SK-N-SH (cell line): ENCODE measurements at regions not wholly inside any gene's neighbourhood (a gene's known extent, or its start where the extent isn't known, plus 50 kb on each side); places are given as distances from the start of the nearest gene placed in this dataset.

Experiments used
- CTCF ChIA-PET: fragments of 300-600, 350-600 bp; formaldehyde crosslinking; extraction: SDS; loops from one replicate; lab custom pipeline; 2021; lab: Yijun Ruan, JAX
- POLR2A ChIA-PET: fragments of 350-600 bp; sonication (Branson Sonifier 250); formaldehyde crosslinking; extraction: SDS; loops from one replicate; lab custom pipeline; 2020; ENCODE audit warnings: antibody characterized with exemption, inconsistent platforms; lab: Yijun Ruan, JAX
- DNase-seq: peaks from one replicate; pipeline ENCODE4 v3.0.0; 2012
- H2AFZ ChIP-seq: fragments of 200-600 bp; sonication (generic); 2 replicates; pipeline ENCODE4 v1.8.1; 2016; ENCODE audit warnings: antibody characterized with exemption, mild to moderate bottlenecking, low read depth
- H3F3A ChIP-seq: fragments of 200-600 bp; sonication (generic); replicated peaks from 2 replicates; pipeline ENCODE3; 2016; ENCODE audit warnings: antibody characterized with exemption, mild to moderate bottlenecking; ENCODE audit not compliant: insufficient read depth
- H3K27ac ChIP-seq, 2 experiments: fragments of 200-500 bp in 1 of 2; fragments of 200-600 bp in 1 of 2; sonication (Bioruptor generic) in 1 of 2; sonication (generic), shearing (Covaris generic) in 1 of 2; 2 replicates each; pipeline versions ENCODE4 v1.5.1 to v1.6.1; 2014 to 2016; ENCODE audit warnings: low read depth in 2 of 2, inconsistent platforms in 1 of 2, low read length in 1 of 2, mild to moderate bottlenecking in 1 of 2, mixed read lengths in 1 of 2
- H3K27me3 ChIP-seq: fragments of 200-600 bp; sonication (generic), shearing (Covaris generic); 2 replicates; pipeline ENCODE4 v1.6.1; 2016; ENCODE audit warnings: mixed run types; ENCODE audit not compliant: insufficient read depth
- H3K36me3 ChIP-seq, 2 experiments: fragments of 200-500 bp in 1 of 2; fragments of 200-600 bp in 1 of 2; sonication (Bioruptor generic) in 1 of 2; sonication (generic) in 1 of 2; replicated peaks in 1 of 2; 2 replicates each; pipeline versions ENCODE3 to v1.5.1; 2014 to 2016; ENCODE audit warnings: low read length in 1 of 2, mild to moderate bottlenecking in 1 of 2; ENCODE audit not compliant: insufficient read depth in 2 of 2, control insufficient read depth in 1 of 2
- H3K4me1 ChIP-seq, 2 experiments: fragments of 200-500 bp in 1 of 2; fragments of 200-600 bp in 1 of 2; sonication (Bioruptor generic) in 1 of 2; sonication (generic), shearing (Covaris generic) in 1 of 2; 2 replicates each; pipeline versions ENCODE4 v1.5.1 to v1.6.1; 2014 to 2016; ENCODE audit warnings: low read depth in 1 of 2, low read length in 1 of 2, mixed run types in 1 of 2; ENCODE audit not compliant: insufficient read depth in 2 of 2, control insufficient read depth in 1 of 2
- H3K4me2 ChIP-seq: fragments of 200-600 bp; sonication (generic), shearing (Covaris generic); 2 replicates; pipeline ENCODE4 v1.6.1; 2017; ENCODE audit warnings: mixed run types
- H3K4me3 ChIP-seq, 2 experiments: fragments of 200-500 bp in 1 of 2; fragments of 200-600 bp in 1 of 2; sonication (Bioruptor generic) in 1 of 2; sonication (generic), shearing (Covaris generic) in 1 of 2; 2 replicates each; pipeline versions ENCODE4 v1.5.1 to v1.8.1; 2014 to 2016; ENCODE audit warnings: low read depth in 2 of 2, inconsistent platforms in 1 of 2, low read length in 1 of 2, mild to moderate bottlenecking in 1 of 2, mixed read lengths in 1 of 2, moderate library complexity in 1 of 2
- H3K79me2 ChIP-seq: fragments of 200-600 bp; sonication (generic); 2 replicates; pipeline ENCODE4 v1.8.1; 2017; ENCODE audit warnings: mild to moderate bottlenecking; ENCODE audit not compliant: insufficient read depth
- H3K9ac ChIP-seq: fragments of 200-600 bp; sonication (generic); 2 replicates; pipeline ENCODE4 v1.6.1; 2017; ENCODE audit warnings: mixed run types
- H3K9me2 ChIP-seq: fragments of 200-600 bp; sonication (generic); 2 replicates; pipeline ENCODE4 v1.6.1; 2017; ENCODE audit warnings: mixed run types
- H3K9me3 ChIP-seq: fragments of 200-600 bp; sonication (generic); 2 replicates; pipeline ENCODE4 v1.6.1; 2017; ENCODE audit warnings: mixed run types, mild to moderate bottlenecking, moderate library complexity
- H4K20me1 ChIP-seq: fragments of 200-600 bp; sonication (generic); 2 replicates; pipeline ENCODE4 v1.6.1; 2017; ENCODE audit warnings: mild to moderate bottlenecking, mixed run types; ENCODE audit not compliant: insufficient read depth
- CHD2 ChIP-seq: fragments of 150-350 bp; IDR thresholded peaks from 2 replicates; pipeline ENCODE4 v1.6.1; 2018; ENCODE audit warnings: low read length; ENCODE audit not compliant: partially characterized antibody
- ELF1 ChIP-seq: IDR thresholded peaks from 2 replicates; pipeline ENCODE4 v1.4.0; 2012
- EP300 ChIP-seq, 2 experiments: IDR thresholded peaks; 2 replicates each; pipeline versions ENCODE4 v1.4.0 to v1.6.1; 2012; ENCODE audit warnings: borderline replicate concordance in 1 of 2, low read depth in 1 of 2, low read length in 1 of 2
- FOSL2 ChIP-seq: IDR thresholded peaks from 2 replicates; pipeline ENCODE4 v1.4.0; 2012; ENCODE audit warnings: low read depth, mild to moderate bottlenecking, moderate library complexity, borderline replicate concordance
- FOXM1 ChIP-seq: IDR thresholded peaks from 2 replicates; pipeline ENCODE4 v1.4.0; 2012; ENCODE audit warnings: low read depth, mild to moderate bottlenecking
- GABPA ChIP-seq: IDR thresholded peaks from 2 replicates; pipeline ENCODE4 v1.4.0; 2012; ENCODE audit warnings: low read depth, mild to moderate bottlenecking
- GATA2 ChIP-seq: sonication (generic); formaldehyde crosslinking; IDR thresholded peaks from 2 replicates; pipeline ENCODE4 v1.5.0; 2020; ENCODE audit warnings: mild to moderate bottlenecking, missing genetic modification reagents
- JUND ChIP-seq: IDR thresholded peaks from 2 replicates; pipeline ENCODE4 v1.4.0; 2012
- NFIC ChIP-seq: IDR thresholded peaks from 2 replicates; pipeline ENCODE4 v1.4.0; 2012; ENCODE audit warnings: borderline replicate concordance
- POLR2AphosphoS5 ChIP-seq: IDR thresholded peaks from 2 replicates; pipeline ENCODE4 v1.6.1; 2012; ENCODE audit warnings: low read depth, low read length
- SMC3 ChIP-seq: IDR thresholded peaks from 2 replicates; pipeline ENCODE4 v1.6.1; 2012; ENCODE audit warnings: low read depth, low read length, improper control_type of control experiment
- TAF1 ChIP-seq: IDR thresholded peaks from 2 replicates; pipeline ENCODE4 v1.6.1; 2012; ENCODE audit warnings: low read depth, mild to moderate bottlenecking, low read length, moderate library complexity, borderline replicate concordance
- TCF12 ChIP-seq: IDR thresholded peaks from 2 replicates; pipeline ENCODE4 v1.4.0; 2012
- TEAD4 ChIP-seq: IDR thresholded peaks from 2 replicates; pipeline ENCODE4 v1.4.0; 2012; ENCODE audit warnings: mild to moderate bottlenecking, borderline replicate concordance; ENCODE audit not compliant: insufficient read depth
- WGBS: methylation state at CpG from one replicate; pipeline ENCODE4 v1.1.6; 2017; ENCODE audit warnings: low lambda C conversion rate; 5-methylcytosine and 5-hydroxymethylcytosine counted together
- TF ChIP-seq, protein P1 (sequence below): IDR thresholded peaks from 2 replicates; pipeline ENCODE4 v1.4.0; 2012; ENCODE audit warnings: low read depth, borderline replicate concordance
- TF ChIP-seq, protein P2 (sequence below): fragments of 200-600 bp; sonication (generic); IDR thresholded peaks from 2 replicates; pipeline ENCODE4 v1.6.1; 2017; ENCODE audit warnings: antibody characterized with exemption, mild to moderate bottlenecking, moderate library complexity

- Histone ChIP-seq H3K4me2 (peak overlapping the region; percentile 22), H3K9me2 (no peaks in the 10 kb centered on the region), H3K27me3 (no peaks in the 10 kb centered on the region), H3K9ac (peak overlapping the region; percentile 21; the same call in 1 of the 2 replicates), H3K27ac (peak overlapping the region; percentile 5 to 54; a peak in 3 of 4 replicates), H3K4me1 (peaks cover 8 to 13% of the 10 kb centered on the region in 2 experiments; a peak in 3 of 4 replicates), H4K20me1 (no peaks in the 10 kb centered on the region), H3F3A (peaks cover 12% of the 10 kb centered on the region), H3K9me3 (no peaks in the 10 kb centered on the region), H3K79me2 (no peaks in the 10 kb centered on the region), H3K36me3 (no peaks in the 10 kb centered on the region), H3K4me3 (no peak overlapping the region), H2AFZ (no peak overlapping the region; the same call in 1 of the 2 replicates)
- ChIA-PET POLR2A (no interaction called here), CTCF (interaction anchor here (0.7 to 2.4 kb wide), 6 partner anchors 9 to 48 kb away, joined by 3 to 16 read pairs (median 4); no protein-coding TSS in a partner anchor)
- WGBS = 67% methylated on average over 2 of the region's 2 CpGs
- peak; percentile 32; the same call in 1 of the 2 replicates for TF ChIP-seq FOSL2
- TF ChIP-seq NFIC = peak; percentile 25; the same call in 1 of the 2 replicates
- TF ChIP-seq TCF12 = peak; percentile 25; the same call in 1 of the 2 replicates
- no peak for TF ChIP-seq CHD2
- peak; percentile 32; the same call in 1 of the 2 replicates for TF ChIP-seq JUND
- TF ChIP-seq TEAD4 = peak; percentile 38; the same call in 1 of the 2 replicates
- TF ChIP-seq TAF1 = no peak
- TF ChIP-seq, protein P1, sequence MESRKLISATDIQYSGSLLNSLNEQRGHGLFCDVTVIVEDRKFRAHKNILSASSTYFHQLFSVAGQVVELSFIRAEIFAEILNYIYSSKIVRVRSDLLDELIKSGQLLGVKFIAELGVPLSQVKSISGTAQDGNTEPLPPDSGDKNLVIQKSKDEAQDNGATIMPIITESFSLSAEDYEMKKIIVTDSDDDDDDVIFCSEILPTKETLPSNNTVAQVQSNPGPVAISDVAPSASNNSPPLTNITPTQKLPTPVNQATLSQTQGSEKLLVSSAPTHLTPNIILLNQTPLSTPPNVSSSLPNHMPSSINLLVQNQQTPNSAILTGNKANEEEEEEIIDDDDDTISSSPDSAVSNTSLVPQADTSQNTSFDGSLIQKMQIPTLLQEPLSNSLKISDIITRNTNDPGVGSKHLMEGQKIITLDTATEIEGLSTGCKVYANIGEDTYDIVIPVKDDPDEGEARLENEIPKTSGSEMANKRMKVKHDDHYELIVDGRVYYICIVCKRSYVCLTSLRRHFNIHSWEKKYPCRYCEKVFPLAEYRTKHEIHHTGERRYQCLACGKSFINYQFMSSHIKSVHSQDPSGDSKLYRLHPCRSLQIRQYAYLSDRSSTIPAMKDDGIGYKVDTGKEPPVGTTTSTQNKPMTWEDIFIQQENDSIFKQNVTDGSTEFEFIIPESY = no peak
- no peak for DNase-seq
Observed at GRCh38 chr1:209375671-209376365, 207.7 kb upstream of the CAMK1G start.

DNA sequence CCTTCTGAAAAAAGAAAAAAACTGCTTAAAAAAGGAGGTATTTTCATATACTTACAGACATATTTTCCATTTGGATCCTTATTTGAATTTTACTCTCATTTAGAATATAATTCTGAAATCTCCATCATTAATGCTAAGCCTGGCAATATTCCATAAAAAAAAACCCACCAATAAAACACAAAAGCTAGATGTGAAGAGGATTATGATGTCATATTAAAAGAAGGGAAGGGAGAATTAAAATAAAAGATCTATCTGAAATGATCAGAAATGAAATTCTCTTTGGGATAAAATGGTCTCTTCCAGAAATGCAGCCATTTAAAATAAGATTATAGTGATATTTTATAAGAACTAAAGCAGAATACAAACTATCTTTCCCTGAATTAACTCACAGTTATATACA lies 206.7 kb upstream of the CAMK1G start:
- TF ChIP-seq, protein P2, sequence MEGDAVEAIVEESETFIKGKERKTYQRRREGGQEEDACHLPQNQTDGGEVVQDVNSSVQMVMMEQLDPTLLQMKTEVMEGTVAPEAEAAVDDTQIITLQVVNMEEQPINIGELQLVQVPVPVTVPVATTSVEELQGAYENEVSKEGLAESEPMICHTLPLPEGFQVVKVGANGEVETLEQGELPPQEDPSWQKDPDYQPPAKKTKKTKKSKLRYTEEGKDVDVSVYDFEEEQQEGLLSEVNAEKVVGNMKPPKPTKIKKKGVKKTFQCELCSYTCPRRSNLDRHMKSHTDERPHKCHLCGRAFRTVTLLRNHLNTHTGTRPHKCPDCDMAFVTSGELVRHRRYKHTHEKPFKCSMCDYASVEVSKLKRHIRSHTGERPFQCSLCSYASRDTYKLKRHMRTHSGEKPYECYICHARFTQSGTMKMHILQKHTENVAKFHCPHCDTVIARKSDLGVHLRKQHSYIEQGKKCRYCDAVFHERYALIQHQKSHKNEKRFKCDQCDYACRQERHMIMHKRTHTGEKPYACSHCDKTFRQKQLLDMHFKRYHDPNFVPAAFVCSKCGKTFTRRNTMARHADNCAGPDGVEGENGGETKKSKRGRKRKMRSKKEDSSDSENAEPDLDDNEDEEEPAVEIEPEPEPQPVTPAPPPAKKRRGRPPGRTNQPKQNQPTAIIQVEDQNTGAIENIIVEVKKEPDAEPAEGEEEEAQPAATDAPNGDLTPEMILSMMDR = no peak
- no peak for TF ChIP-seq GABPA
- no peak for TF ChIP-seq SMC3
- no peak for TF ChIP-seq EP300 (IDR thresholded peaks at IDR 0.05; ENCODE audit: borderline replicate concordance in 1 of 2, low read depth in 1 of 2, low read length in 1 of 2)
- TF ChIP-seq ELF1 = no peak
- no peak for TF ChIP-seq GATA2 (CRISPR knock-in tag)
- TF ChIP-seq FOXM1 = no peak
- no peak for TF ChIP-seq NFIC
- no peak for TF ChIP-seq POLR2AphosphoS5
- ChIA-PET CTCF (interaction anchor here (0.7 to 2.4 kb wide), 6 partner anchors 8 to 165 kb away, joined by 3 to 16 read pairs (median 4); no protein-coding TSS in a partner anchor), POLR2A (no interaction called here)
- H3K9ac ChIP-seq = peak overlapping the region; percentile 1; the same call in 1 of the 2 replicates
- H3K4me3 ChIP-seq = no peak overlapping the region
- H3K27me3 ChIP-seq = no peaks in the 10 kb centered on the region
- H2AFZ ChIP-seq = peak overlapping the region; percentile 38; the same call in 1 of the 2 replicates
- no peaks in the 10 kb centered on the region for H3K9me2 ChIP-seq
- H3K36me3 ChIP-seq = no peaks in the 10 kb centered on the region
- H3K27ac ChIP-seq = peak overlapping the region; percentile 5 to 54; a peak in 3 of 4 replicates
- H3K4me2 ChIP-seq = 0 out of 2 replicates have a peak overlapping the region, but pooled peaks have one; percentile 22
- H4K20me1 ChIP-seq = no peaks in the 10 kb centered on the region
- no peak for DNase-seq
- H3K79me2 ChIP-seq = no peaks in the 10 kb centered on the region
- H3K9me3 ChIP-seq = no peaks in the 10 kb centered on the region
- peaks cover 8 to 13% of the 10 kb centered on the region in 2 experiments; a peak in 3 of 4 replicates for H3K4me1 ChIP-seq
- peaks cover 12% of the 10 kb centered on the region for H3F3A ChIP-seq
